H1 (cell line): ENCODE measurements at regions not wholly inside any gene's neighbourhood (a gene's known extent, or its start where the extent isn't known, plus 50 kb on each side); places are given as distances from the start of the nearest gene placed in this dataset.

Experiments
- POLR2A ChIP-seq, 2 experiments: IDR thresholded peaks; 1 replicate in 1 of 2; 2 replicates in 1 of 2; pipeline ENCODE4 v1.6.1; 2011; ENCODE audit warnings: low read depth in 2 of 2, low read length in 2 of 2, mild to moderate bottlenecking in 2 of 2; ENCODE audit errors: control extremely low read depth in 1 of 2
- RXRA ChIP-seq: IDR thresholded peaks from 2 replicates; pipeline ENCODE4 v1.6.1; 2011; ENCODE audit warnings: low read depth, mild to moderate bottlenecking, low read length, moderate library complexity; ENCODE audit not compliant: insufficient read depth
- TF ChIP-seq, protein P1 (sequence below), 3 experiments: IDR thresholded peaks; 1 replicate in 2 of 3; 2 replicates in 1 of 3; pipeline versions ENCODE4 v1.5.1 to v1.6.1; 2011; ENCODE audit warnings: low read length in 3 of 3, mild to moderate bottlenecking in 3 of 3, inconsistent platforms in 2 of 3, low read depth in 1 of 3, moderate library complexity in 1 of 3; ENCODE audit not compliant: insufficient read depth in 1 of 3; ENCODE audit errors: control extremely low read depth in 1 of 3

DNA sequence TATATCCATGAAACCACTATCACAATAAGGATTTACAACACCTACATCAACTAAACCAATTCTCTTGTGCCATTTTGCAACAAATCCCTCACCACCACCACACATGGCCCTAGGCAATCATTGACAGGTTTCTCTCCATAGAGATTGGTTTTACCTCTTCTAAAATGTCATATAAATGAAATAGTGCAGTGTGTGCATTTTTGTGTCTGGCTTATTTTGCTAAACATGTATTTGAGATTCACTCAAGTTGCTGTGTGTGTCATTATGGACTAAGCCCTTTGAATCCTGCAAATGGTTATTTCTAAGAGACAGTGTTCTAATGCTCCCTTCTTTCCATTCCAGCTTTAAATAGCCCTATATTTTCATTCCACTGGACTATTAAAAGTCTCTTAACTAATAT is 179.7 kb upstream of the LRRC7 start:
- no peak for TF ChIP-seq POLR2A (IDR thresholded peaks at IDR 0.05; ENCODE audit: control extremely low read depth in 1 of 2, low read depth in 2 of 2, low read length in 2 of 2)
- TF ChIP-seq, protein P1, sequence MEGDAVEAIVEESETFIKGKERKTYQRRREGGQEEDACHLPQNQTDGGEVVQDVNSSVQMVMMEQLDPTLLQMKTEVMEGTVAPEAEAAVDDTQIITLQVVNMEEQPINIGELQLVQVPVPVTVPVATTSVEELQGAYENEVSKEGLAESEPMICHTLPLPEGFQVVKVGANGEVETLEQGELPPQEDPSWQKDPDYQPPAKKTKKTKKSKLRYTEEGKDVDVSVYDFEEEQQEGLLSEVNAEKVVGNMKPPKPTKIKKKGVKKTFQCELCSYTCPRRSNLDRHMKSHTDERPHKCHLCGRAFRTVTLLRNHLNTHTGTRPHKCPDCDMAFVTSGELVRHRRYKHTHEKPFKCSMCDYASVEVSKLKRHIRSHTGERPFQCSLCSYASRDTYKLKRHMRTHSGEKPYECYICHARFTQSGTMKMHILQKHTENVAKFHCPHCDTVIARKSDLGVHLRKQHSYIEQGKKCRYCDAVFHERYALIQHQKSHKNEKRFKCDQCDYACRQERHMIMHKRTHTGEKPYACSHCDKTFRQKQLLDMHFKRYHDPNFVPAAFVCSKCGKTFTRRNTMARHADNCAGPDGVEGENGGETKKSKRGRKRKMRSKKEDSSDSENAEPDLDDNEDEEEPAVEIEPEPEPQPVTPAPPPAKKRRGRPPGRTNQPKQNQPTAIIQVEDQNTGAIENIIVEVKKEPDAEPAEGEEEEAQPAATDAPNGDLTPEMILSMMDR (IDR thresholded peaks at IDR 0.05; ENCODE audit: control extremely low read depth in 1 of 3, insufficient read depth in 1 of 3, low read depth in 1 of 3, low read length in 3 of 3), result no peak
- no peak for TF ChIP-seq RXRA
